SU-DHL-6 (cell line): ENCODE measurements at regions not wholly inside any gene's neighbourhood (a gene's known extent, or its start where the extent isn't known, plus 50 kb on each side); places are given as distances from the start of the nearest gene placed in this dataset.

Experiments
- H2AFZ ChIP-seq: fragments of 200-600 bp; sonication (generic); 2 replicates; pipeline ENCODE4 v1.6.1; 2014; ENCODE audit warnings: low read depth, mild to moderate bottlenecking, moderate library complexity, mixed read lengths, antibody characterized with exemption, low read length; ENCODE audit not compliant: severe bottlenecking
- H3F3A ChIP-seq: fragments of 200-600 bp; shearing (Covaris generic); 2 replicates; pipeline ENCODE4 v1.6.0; 2016; ENCODE audit warnings: antibody characterized with exemption, mild to moderate bottlenecking; ENCODE audit not compliant: insufficient read depth
- H3K27ac ChIP-seq: fragments of 200-600 bp; sonication (generic); 2 replicates; pipeline ENCODE4 v1.5.1; 2016; ENCODE audit warnings: low read depth, mild to moderate bottlenecking, low read length, moderate library complexity, mixed read lengths
- H3K27me3 ChIP-seq: fragments of 200-600 bp; sonication (generic), shearing (Covaris generic); 2 replicates; pipeline ENCODE4 v1.6.0; 2014; ENCODE audit warnings: mild to moderate bottlenecking, low read length
- H3K36me3 ChIP-seq: fragments of 200-600 bp; sonication (generic); 2 replicates; pipeline ENCODE4 v1.6.1; 2014; ENCODE audit warnings: mild to moderate bottlenecking, low read length, mixed read lengths
- H3K4me2 ChIP-seq: fragments of 300-600, 200-600 bp; shearing (Covaris generic), sonication (generic); 2 replicates; pipeline ENCODE4 v1.6.0; 2014; ENCODE audit warnings: low read length, low read depth, mild to moderate bottlenecking; ENCODE audit not compliant: poor library complexity, severe bottlenecking
- H3K4me3 ChIP-seq: fragments of 200-600 bp; sonication (generic); 2 replicates; pipeline ENCODE4 v1.5.1; 2014; ENCODE audit warnings: antibody characterized with exemption, low read length, mild to moderate bottlenecking, mixed read lengths; ENCODE audit not compliant: insufficient read depth, poor library complexity, severe bottlenecking
- H3K79me2 ChIP-seq: fragments of 200-600 bp; sonication (generic); 2 replicates; pipeline ENCODE4 v1.6.1; 2014; ENCODE audit warnings: mild to moderate bottlenecking, low read length, moderate library complexity; ENCODE audit not compliant: insufficient read depth
- H3K9ac ChIP-seq: fragments of 200-600 bp; sonication (generic); 2 replicates; pipeline ENCODE4 v1.7.0; 2014; ENCODE audit warnings: mild to moderate bottlenecking, low read length
- H3K9me2 ChIP-seq: fragments of 200-600 bp; sonication (generic); replicated peaks from 2 replicates; pipeline ENCODE4 v1.6.1; 2014; ENCODE audit warnings: low read length; ENCODE audit not compliant: insufficient read depth
- H3K9me3 ChIP-seq: fragments of 200-600 bp; sonication (generic); 2 replicates; pipeline ENCODE4 v1.6.1; 2014; ENCODE audit warnings: low read length, mixed read lengths; ENCODE audit not compliant: insufficient read depth
- H4K20me1 ChIP-seq: fragments of 200-600 bp; sonication (generic); 2 replicates; pipeline ENCODE4 v1.6.1; 2014; ENCODE audit warnings: low read depth, mild to moderate bottlenecking, antibody characterized with exemption, low read length, moderate library complexity, mixed read lengths
- EZH2phosphoT487 ChIP-seq: fragments of 200-600 bp; sonication (generic), shearing (Covaris generic); conservative IDR thresholded peaks from 2 replicates; pipeline ENCODE4 v1.6.1; 2018; ENCODE audit warnings: mild to moderate bottlenecking, antibody characterized with exemption, low read length, moderate library complexity, mixed read lengths
- TF ChIP-seq, protein P1 (sequence below): fragments of 200-600 bp; sonication (generic); IDR thresholded peaks from one replicate; pipeline ENCODE4 v1.5.1; 2017; ENCODE audit warnings: antibody characterized with exemption, mild to moderate bottlenecking, low read length, moderate library complexity; ENCODE audit not compliant: insufficient read depth, poor library complexity, severe bottlenecking

DNA sequence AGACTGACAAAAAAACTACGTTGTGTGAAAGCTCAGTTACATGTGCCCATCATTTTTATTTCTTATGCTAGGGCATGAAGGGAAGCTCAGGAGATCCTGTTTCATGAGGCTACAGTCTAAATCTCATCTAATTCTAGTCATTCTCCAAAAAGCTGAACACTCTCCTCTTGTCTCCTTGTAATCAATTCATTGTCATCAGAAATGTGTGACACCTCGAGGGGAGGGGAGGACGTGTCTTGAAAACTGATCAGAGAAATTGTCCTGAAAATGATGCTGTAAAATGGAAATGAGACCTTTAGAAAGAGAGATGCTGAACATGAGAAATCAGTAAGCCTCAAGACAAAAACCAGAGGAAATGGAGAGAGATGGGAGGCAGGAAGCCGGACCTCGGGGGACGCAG is 103.4 kb downstream of the DAD1 start:
- Histone ChIP-seq H3K36me3 (no peaks in the 10 kb centered on the region), H3K4me3 (no peak overlapping the region), H3K9me2 (no peaks in the 10 kb centered on the region), H4K20me1 (no peaks in the 10 kb centered on the region), H2AFZ (no peak overlapping the region), H3F3A (peaks cover 59% of the 10 kb centered on the region), H3K79me2 (peaks cover 3% of the 10 kb centered on the region; the same call in 1 of the 2 replicates), H3K9ac (peak overlapping the region; percentile 70; the same call in 1 of the 2 replicates), H3K27me3 (no peaks in the 10 kb centered on the region), H3K27ac (peak overlapping the region; percentile 96), H3K9me3 (no peaks in the 10 kb centered on the region), H3K4me2 (no peak overlapping the region)
- TF ChIP-seq, protein P1, sequence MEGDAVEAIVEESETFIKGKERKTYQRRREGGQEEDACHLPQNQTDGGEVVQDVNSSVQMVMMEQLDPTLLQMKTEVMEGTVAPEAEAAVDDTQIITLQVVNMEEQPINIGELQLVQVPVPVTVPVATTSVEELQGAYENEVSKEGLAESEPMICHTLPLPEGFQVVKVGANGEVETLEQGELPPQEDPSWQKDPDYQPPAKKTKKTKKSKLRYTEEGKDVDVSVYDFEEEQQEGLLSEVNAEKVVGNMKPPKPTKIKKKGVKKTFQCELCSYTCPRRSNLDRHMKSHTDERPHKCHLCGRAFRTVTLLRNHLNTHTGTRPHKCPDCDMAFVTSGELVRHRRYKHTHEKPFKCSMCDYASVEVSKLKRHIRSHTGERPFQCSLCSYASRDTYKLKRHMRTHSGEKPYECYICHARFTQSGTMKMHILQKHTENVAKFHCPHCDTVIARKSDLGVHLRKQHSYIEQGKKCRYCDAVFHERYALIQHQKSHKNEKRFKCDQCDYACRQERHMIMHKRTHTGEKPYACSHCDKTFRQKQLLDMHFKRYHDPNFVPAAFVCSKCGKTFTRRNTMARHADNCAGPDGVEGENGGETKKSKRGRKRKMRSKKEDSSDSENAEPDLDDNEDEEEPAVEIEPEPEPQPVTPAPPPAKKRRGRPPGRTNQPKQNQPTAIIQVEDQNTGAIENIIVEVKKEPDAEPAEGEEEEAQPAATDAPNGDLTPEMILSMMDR = no peak
- TF ChIP-seq EZH2phosphoT487 = no peak

DNA sequence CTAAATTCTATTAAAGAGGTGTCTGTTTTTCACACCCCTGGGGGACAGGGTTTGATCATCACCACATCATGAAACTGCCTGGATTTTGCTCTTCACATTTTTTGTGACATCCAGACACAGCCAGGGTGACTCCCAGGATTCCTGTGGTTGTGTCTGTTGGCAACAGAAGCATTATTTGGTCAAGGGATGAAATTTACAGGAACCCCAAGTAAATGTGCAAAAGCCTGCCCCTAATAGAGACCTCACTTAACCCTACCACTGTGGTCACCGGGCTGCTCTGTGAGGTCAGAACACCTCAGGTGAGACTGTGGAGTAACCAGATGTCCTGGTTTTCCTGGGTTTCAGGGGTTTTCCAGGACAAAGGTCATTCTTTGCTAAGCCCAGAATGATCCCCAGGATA is 103.8 kb downstream of the DAD1 start:
- Histone ChIP-seq H3K9me3 (no peaks in the 10 kb centered on the region), H3K4me2 (no peak overlapping the region), H4K20me1 (no peaks in the 10 kb centered on the region), H3F3A (peaks cover 59% of the 10 kb centered on the region), H3K36me3 (no peaks in the 10 kb centered on the region), H3K9ac (peak overlapping the region; percentile 70), H3K27ac (peak overlapping the region; percentile 96), H3K27me3 (no peaks in the 10 kb centered on the region), H2AFZ (no peak overlapping the region), H3K79me2 (peaks cover 4% of the 10 kb centered on the region; the same call in 1 of the 2 replicates), H3K4me3 (no peak overlapping the region), H3K9me2 (no peaks in the 10 kb centered on the region)
- TF ChIP-seq, protein P1 = no peak
- TF ChIP-seq EZH2phosphoT487 = no peak

DNA sequence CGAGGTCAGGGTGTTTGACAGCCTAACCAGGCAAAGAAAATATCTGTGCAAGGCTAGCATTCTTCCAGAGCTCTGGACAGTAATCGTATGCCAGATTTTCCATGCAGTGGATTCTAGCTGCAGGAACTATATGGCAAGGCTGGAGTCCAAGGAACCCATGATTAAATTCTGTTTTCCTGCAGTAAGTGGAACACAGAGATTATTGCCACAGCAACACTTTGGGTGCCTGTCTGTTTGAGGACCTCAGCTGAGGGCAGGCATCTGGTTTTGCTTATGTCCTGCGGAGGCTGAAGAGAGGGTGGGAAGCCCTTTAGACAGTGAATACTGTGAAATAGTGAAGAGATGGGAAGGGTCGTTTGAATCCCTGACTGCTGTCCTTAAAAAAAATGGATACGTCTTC is 104.4 kb downstream of the DAD1 start:
- TF ChIP-seq, protein P1 = no peak
- Histone ChIP-seq H3K4me2 (peak overlapping the region; percentile 91), H3K9me2 (no peaks in the 10 kb centered on the region), H3K36me3 (no peaks in the 10 kb centered on the region), H3K79me2 (peaks cover 4% of the 10 kb centered on the region; the same call in 1 of the 2 replicates), H3K9me3 (no peaks in the 10 kb centered on the region), H3K27ac (peak overlapping the region; percentile 96), H3K9ac (peak overlapping the region; percentile 70), H3F3A (peaks cover 63% of the 10 kb centered on the region), H4K20me1 (no peaks in the 10 kb centered on the region), H2AFZ (no peak overlapping the region), H3K27me3 (no peaks in the 10 kb centered on the region), H3K4me3 (no peak overlapping the region)
